ENCODE measurements at regions not wholly inside any gene's neighbourhood (a gene's known extent, or its start where the extent isn't known, plus 50 kb on each side); places are given as distances from the start of the nearest gene placed in this dataset.

GRCh38 chr1:200252531-200252930 is 157.3 kb downstream of the ZNF281 start:
- no peak for DNase-seq

GRCh38 chr1:200250469-200250868 is 159.4 kb downstream of the ZNF281 start:
- DNase-seq: no peak

- no peak for DNase-seq
These were observed 161.3 kb downstream of the ZNF281 start for GRCh38 chr1:200248541-200248940.

GRCh38 chr1:200247518-200247917 is 162.3 kb downstream of the ZNF281 start:
- no peak for DNase-seq

GRCh38 chr1:200245473-200245872 is 164.4 kb downstream of the ZNF281 start:
- no peak for DNase-seq

- no peak for DNase-seq
These were observed 166.8 kb downstream of the ZNF281 start for GRCh38 chr1:200243042-200243437.

GRCh38 chr1:200242110-200243041 is 167.5 kb downstream of the ZNF281 start:
- peak; percentile 73 for DNase-seq

- no peak for DNase-seq
These were observed 169.2 kb downstream of the ZNF281 start for GRCh38 chr1:200240656-200241055.

GRCh38 chr1:200238311-200238710 is 171.5 kb downstream of the ZNF281 start:
- DNase-seq: no peak

GRCh38 chr1:200237066-200237465 is 172.8 kb downstream of the ZNF281 start:
- no peak for DNase-seq

GRCh38 chr1:200234938-200235337 is 174.9 kb downstream of the ZNF281 start:
- no peak for DNase-seq

GRCh38 chr1:200233393-200233792 is 176.4 kb downstream of the ZNF281 start:
- DNase-seq: no peak

- DNase-seq: no peak
These were observed 178.0 kb downstream of the ZNF281 start for GRCh38 chr1:200231787-200232231.

GRCh38 chr1:200230671-200231070 is 179.2 kb downstream of the ZNF281 start:
- DNase-seq: no peak

GRCh38 chr1:200228486-200228885 is 181.3 kb downstream of the ZNF281 start:
- no peak for DNase-seq

GRCh38 chr1:200228081-200228480 is 181.8 kb downstream of the ZNF281 start:
- peak; percentile 9 for DNase-seq
